Natural killer cell (primary cell): ENCODE measurements at regions not wholly inside any gene's neighbourhood (a gene's known extent, or its start where the extent isn't known, plus 50 kb on each side); places are given as distances from the start of the nearest gene placed in this dataset.
"Not testable (repeated sequence)": the region's sequence is repeated elsewhere in the genome, so short reads cannot be mapped to it uniquely, and the experiment has no call there.

Source experiments
- ATAC-seq, 3 donors: fragments of 150-1000 bp in 2 of 3; fragments of 200-7000 bp in 1 of 3; cut with Tn5 transposase; 1 replicate in 1 of 3; 2 replicates in 2 of 3; pipeline ENCODE4 v1.10.0; 2021; ENCODE audit warnings: mild to moderate bottlenecking in 2 of 3, moderate library complexity in 2 of 3
- DNase-seq, 2 donors: peaks; one replicate each; pipeline versions ENCODE4 v3.0.0 to v3.0.0-alpha.2; 2013 to 2021; ENCODE audit warnings: mixed read lengths in 1 of 2
- H3K27ac ChIP-seq: one replicate; pipeline ENCODE4 v1.5.1; 2013; ENCODE audit warnings: mild to moderate bottlenecking, low read length
- H3K27me3 ChIP-seq: one replicate; pipeline ENCODE4 v1.6.1; 2013; ENCODE audit warnings: low read length; ENCODE audit not compliant: control insufficient read depth, insufficient read depth
- H3K36me3 ChIP-seq: one replicate; pipeline ENCODE4 v1.6.1; 2013; ENCODE audit warnings: low read length; ENCODE audit not compliant: control insufficient read depth, insufficient read depth
- H3K4me1 ChIP-seq: one replicate; pipeline ENCODE4 v1.6.1; 2013; ENCODE audit warnings: low read length; ENCODE audit not compliant: control insufficient read depth, insufficient read depth
- H3K4me3 ChIP-seq: one replicate; pipeline ENCODE4 v1.5.1; 2013; ENCODE audit warnings: low read length
- H3K9me3 ChIP-seq: one replicate; pipeline ENCODE4 v1.6.1; 2013; ENCODE audit warnings: low read length; ENCODE audit not compliant: control insufficient read depth, insufficient read depth
- H3K27ac Mint-ChIP-seq, 2 donors: one replicate each; pipeline ENCODE4 v1.8.0; 2022; ENCODE audit warnings: mild to moderate bottlenecking in 2 of 2, mixed read lengths in 2 of 2, moderate library complexity in 1 of 2
- H3K27me3 Mint-ChIP-seq, 2 donors: one replicate each; pipeline ENCODE4 v1.8.0; 2022; ENCODE audit warnings: low read depth in 2 of 2, mixed read lengths in 2 of 2
- H3K36me3 Mint-ChIP-seq: one replicate; pipeline ENCODE4 v1.8.0; 2022; ENCODE audit warnings: mixed read lengths
- H3K4me1 Mint-ChIP-seq, 2 donors: one replicate each; pipeline ENCODE4 v1.8.0; 2022; ENCODE audit warnings: mixed read lengths in 2 of 2
- H3K4me3 Mint-ChIP-seq: one replicate; pipeline ENCODE4 v1.8.0; 2022; ENCODE audit warnings: mild to moderate bottlenecking, moderate library complexity, mixed read lengths
- H3K9me3 Mint-ChIP-seq, 2 donors: one replicate each; pipeline ENCODE4 v1.8.0; 2022; ENCODE audit warnings: mixed read lengths in 2 of 2
- CTCF ChIP-seq: fragments of 200-600 bp; IDR thresholded peaks from one replicate; pipeline ENCODE4 v1.8.0; 2022; ENCODE audit warnings: antibody characterized with exemption
- WGBS: methylation state at CpG from one replicate; pipeline ENCODE4 v1.1.7; 2013; ENCODE audit warnings: missing lambda C conversion rate; ENCODE audit not compliant: insufficient coverage; 5-methylcytosine and 5-hydroxymethylcytosine counted together
- intact Hi-C: fragments of 100-400 bp; cut with micrococcal nuclease; formaldehyde crosslinking; loops from one replicate; pipeline ENCODE4 v1.14.2; 2022

- H3K27ac ChIP-seq: no peak overlapping the region
- no peak overlapping the region for H3K4me3 ChIP-seq
- Mint-ChIP-seq H3K9me3 (no peaks in the 10 kb centered on the region), H3K27ac (no peak overlapping the region), H3K4me1 (no peaks in the 10 kb centered on the region), H3K27me3 (peaks cover 0 to 7% of the 10 kb centered on the region in 2 donors), H3K4me3 (no peak overlapping the region), H3K36me3 (no peaks in the 10 kb centered on the region)
- H3K9me3 ChIP-seq: no peaks in the 10 kb centered on the region
- intact Hi-C loops: no loop called here
- H3K27me3 ChIP-seq: no peaks in the 10 kb centered on the region
- no peaks in the 10 kb centered on the region for H3K36me3 ChIP-seq
- TF ChIP-seq CTCF: no peak
- ATAC-seq (no peak), DNase-seq (no peak)
- H3K4me1 ChIP-seq: no peaks in the 10 kb centered on the region
Measured at GRCh38 chr15:95076678-95076990, 845.3 kb downstream of the MCTP2 start.

- H3K36me3 ChIP-seq: no peaks in the 10 kb centered on the region
- H3K36me3 Mint-ChIP-seq: no peaks in the 10 kb centered on the region
- no peaks in the 10 kb centered on the region for H3K27me3 ChIP-seq
- TF ChIP-seq CTCF: no peak
- no peak overlapping the region for H3K27ac ChIP-seq
- H3K9me3 Mint-ChIP-seq: no peaks in the 10 kb centered on the region
- no peak overlapping the region for H3K4me3 Mint-ChIP-seq
- no peaks in the 10 kb centered on the region for H3K4me1 Mint-ChIP-seq
- no peaks in the 10 kb centered on the region for H3K9me3 ChIP-seq
- H3K27me3 Mint-ChIP-seq: no peaks in the 10 kb centered on the region
- no peak overlapping the region for H3K4me3 ChIP-seq
- H3K4me1 ChIP-seq: no peaks in the 10 kb centered on the region
- intact Hi-C loops: no loop called here
- DNase-seq (no peak), ATAC-seq (no peak)
- 80% methylated on average over 1 of the region's 2 CpGs for WGBS
- H3K27ac Mint-ChIP-seq: no peak overlapping the region
Measured at GRCh38 chr15:95078003-95078402, 846.6 kb downstream of the MCTP2 start.

GRCh38 chr15:95080228-95080627 lies 848.9 kb downstream of the MCTP2 start:
- H3K36me3 Mint-ChIP-seq, H3K9me3 Mint-ChIP-seq, H3K4me3 Mint-ChIP-seq, H3K36me3 ChIP-seq, H3K27me3 Mint-ChIP-seq, H3K27me3 ChIP-seq, H3K9me3 ChIP-seq, DNase-seq, ATAC-seq, H3K4me3 ChIP-seq, H3K27ac Mint-ChIP-seq, H3K27ac ChIP-seq, intact Hi-C loops, H3K4me1 Mint-ChIP-seq, H3K4me1 ChIP-seq: not testable (repeated sequence)
- no CpG with 5 or more reads among the region's 1 CpG for WGBS

- H3K27ac ChIP-seq: no peak overlapping the region
- no peaks in the 10 kb centered on the region for H3K4me1 ChIP-seq
- H3K36me3 Mint-ChIP-seq: no peaks in the 10 kb centered on the region
- H3K9me3 Mint-ChIP-seq: no peaks in the 10 kb centered on the region
- no peak overlapping the region for H3K27ac Mint-ChIP-seq
- H3K4me3 ChIP-seq: no peak overlapping the region
- DNase-seq (no peak), ATAC-seq (no peak)
- H3K4me3 Mint-ChIP-seq: no peak overlapping the region
- TF ChIP-seq CTCF: no peak
- no peaks in the 10 kb centered on the region for H3K27me3 ChIP-seq
- WGBS: 95% methylated on average over 1 of the region's 1 CpG
- no peaks in the 10 kb centered on the region for H3K4me1 Mint-ChIP-seq
- no peaks in the 10 kb centered on the region for H3K9me3 ChIP-seq
- H3K36me3 ChIP-seq: no peaks in the 10 kb centered on the region
- intact Hi-C loops: no loop called here
- H3K27me3 Mint-ChIP-seq: peaks cover 3 to 6% of the 10 kb centered on the region in 2 donors
Measured at GRCh38 chr15:95085056-95085455, 853.7 kb downstream of the MCTP2 start.
